ENCODE measurements at regions not wholly inside any gene's neighbourhood (a gene's known extent, or its start where the extent isn't known, plus 50 kb on each side); places are given as distances from the start of the nearest gene placed in this dataset.

GRCh38 chr3:72262736-72263135 lies 477.8 kb upstream of the PROK2 start:
- H3K4me1 ChIP-seq, result peaks cover 7% of the 10 kb centered on the region
- DNase-seq, result no peak
- no peaks in the 10 kb centered on the region for H3K9me3 ChIP-seq
- no peak overlapping the region for H3K4me3 ChIP-seq (ENCODE audit: low read depth, low read length)
- H3K27me3 ChIP-seq, result no peaks in the 10 kb centered on the region
- H3K36me3 ChIP-seq, result no peaks in the 10 kb centered on the region
- no peak for TF ChIP-seq CTCF (IDR thresholded peaks at IDR 0.05; ENCODE audit: low read depth, low read length)

- H3K9me3 ChIP-seq, result no peaks in the 10 kb centered on the region
- no peak for TF ChIP-seq CTCF (IDR thresholded peaks at IDR 0.05; ENCODE audit: low read depth, low read length)
- H3K36me3 ChIP-seq, result no peaks in the 10 kb centered on the region
- H3K4me1 ChIP-seq, result peaks cover 9% of the 10 kb centered on the region
- no peak for DNase-seq
- H3K27me3 ChIP-seq, result no peaks in the 10 kb centered on the region
- no peak overlapping the region for H3K4me3 ChIP-seq (ENCODE audit: low read depth, low read length)
Observed at GRCh38 chr3:72261566-72262564, 476.9 kb upstream of the PROK2 start.

GRCh38 chr3:72260588-72260910 lies 475.6 kb upstream of the PROK2 start:
- no peaks in the 10 kb centered on the region for H3K36me3 ChIP-seq
- H3K4me3 ChIP-seq (ENCODE audit: low read depth, low read length), result no peak overlapping the region
- DNase-seq, result peak; percentile 25
- no peaks in the 10 kb centered on the region for H3K27me3 ChIP-seq
- TF ChIP-seq CTCF (IDR thresholded peaks at IDR 0.05; ENCODE audit: low read depth, low read length), result no peak
- H3K4me1 ChIP-seq, result peaks cover 20% of the 10 kb centered on the region
- H3K9me3 ChIP-seq, result no peaks in the 10 kb centered on the region

GRCh38 chr3:72259755-72260587 lies 475.0 kb upstream of the PROK2 start:
- Histone ChIP-seq H3K4me3 (ENCODE audit: low read depth, low read length) (no peak overlapping the region), H3K9me3 (no peaks in the 10 kb centered on the region), H3K36me3 (no peaks in the 10 kb centered on the region), H3K4me1 (peaks cover 20% of the 10 kb centered on the region), H3K27me3 (no peaks in the 10 kb centered on the region)
- TF ChIP-seq CTCF (IDR thresholded peaks at IDR 0.05; ENCODE audit: low read depth, low read length), result no peak
- DNase-seq, result no peak

GRCh38 chr3:72258361-72259141 lies 473.6 kb upstream of the PROK2 start:
- Histone ChIP-seq H3K4me1 (peaks cover 20% of the 10 kb centered on the region), H3K27me3 (no peaks in the 10 kb centered on the region), H3K36me3 (no peaks in the 10 kb centered on the region), H3K4me3 (ENCODE audit: low read depth, low read length) (no peak overlapping the region), H3K9me3 (no peaks in the 10 kb centered on the region)
- DNase-seq, result no peak
- TF ChIP-seq CTCF (IDR thresholded peaks at IDR 0.05; ENCODE audit: low read depth, low read length), result no peak

Data from BE2C (cell line).